DOHH2 (cell line): ENCODE measurements at regions not wholly inside any gene's neighbourhood (a gene's known extent, or its start where the extent isn't known, plus 50 kb on each side); places are given as distances from the start of the nearest gene placed in this dataset.
"Not testable (repeated sequence)": the region's sequence is repeated elsewhere in the genome, so short reads cannot be mapped to it uniquely, and the experiment has no call there.

Experiments used
- H3F3A ChIP-seq: fragments of 200-600 bp; sonication (generic), shearing (Covaris generic); 2 replicates; pipeline ENCODE4 v1.6.0; 2016; ENCODE audit warnings: antibody characterized with exemption, mild to moderate bottlenecking; ENCODE audit not compliant: control insufficient read depth, insufficient read depth
- H3K27ac ChIP-seq: fragments of 200-600 bp; sonication (generic); 2 replicates; pipeline ENCODE4 v1.5.1; 2014; ENCODE audit warnings: low read depth, mild to moderate bottlenecking, low read length, moderate library complexity
- H3K27me3 ChIP-seq: fragments of 200-600 bp; sonication (generic); 2 replicates; pipeline ENCODE4 v1.6.1; 2014; ENCODE audit warnings: mild to moderate bottlenecking, low read length, mixed read lengths; ENCODE audit not compliant: control insufficient read depth
- H3K36me3 ChIP-seq: fragments of 200-600 bp; sonication (generic); 2 replicates; pipeline ENCODE4 v1.6.1; 2014; ENCODE audit warnings: mild to moderate bottlenecking, low read length, moderate library complexity, mixed read lengths; ENCODE audit not compliant: control insufficient read depth
- H3K4me1 ChIP-seq: fragments of 200-600 bp; sonication (generic); 2 replicates; pipeline ENCODE4 v1.6.1; 2014; ENCODE audit warnings: mild to moderate bottlenecking, low read length, mixed read lengths; ENCODE audit not compliant: control insufficient read depth
- H3K4me2 ChIP-seq: fragments of 200-600 bp; sonication (generic); 2 replicates; pipeline ENCODE4 v1.6.0; 2014; ENCODE audit warnings: mild to moderate bottlenecking, low read length, moderate library complexity
- H3K4me3 ChIP-seq: fragments of 200-600 bp; sonication (generic); 2 replicates; pipeline ENCODE4 v1.5.1; 2014; ENCODE audit warnings: mild to moderate bottlenecking, low read length, mixed read lengths
- H3K79me2 ChIP-seq: fragments of 200-600 bp; sonication (generic); 2 replicates; pipeline ENCODE4 v1.6.1; 2014; ENCODE audit warnings: mild to moderate bottlenecking, low read length, mixed read lengths; ENCODE audit not compliant: control insufficient read depth
- H3K9me2 ChIP-seq: fragments of 200-600 bp; sonication (generic); replicated peaks from 2 replicates; pipeline ENCODE4 v1.6.1; 2014; ENCODE audit warnings: mild to moderate bottlenecking, low read length, mixed read lengths; ENCODE audit not compliant: control insufficient read depth
- H3K9me3 ChIP-seq: fragments of 200-600 bp; sonication (generic); 2 replicates; pipeline ENCODE4 v1.6.1; 2014; ENCODE audit warnings: antibody characterized with exemption, low read length, mixed read lengths; ENCODE audit not compliant: control insufficient read depth, insufficient read depth
- H4K20me1 ChIP-seq: fragments of 200-600 bp; sonication (generic); 2 replicates; pipeline ENCODE4 v1.6.0; 2014; ENCODE audit warnings: low read depth, mild to moderate bottlenecking, antibody characterized with exemption, low read length, moderate library complexity; ENCODE audit not compliant: control insufficient read depth, insufficient read depth
- EZH2phosphoT487 ChIP-seq: fragments of 200-600 bp; sonication (generic); IDR thresholded peaks from 2 replicates; pipeline ENCODE4 v1.6.1; 2017; ENCODE audit warnings: borderline replicate concordance, mild to moderate bottlenecking, antibody characterized with exemption, low read length, moderate library complexity, mixed read lengths
- TF ChIP-seq, protein P1 (sequence below): fragments of 200-600 bp; sonication (generic); IDR thresholded peaks from one replicate; pipeline ENCODE4 v1.5.1; 2014; ENCODE audit warnings: antibody characterized with exemption, mild to moderate bottlenecking, low read depth, low read length; ENCODE audit not compliant: poor library complexity, severe bottlenecking

DNA sequence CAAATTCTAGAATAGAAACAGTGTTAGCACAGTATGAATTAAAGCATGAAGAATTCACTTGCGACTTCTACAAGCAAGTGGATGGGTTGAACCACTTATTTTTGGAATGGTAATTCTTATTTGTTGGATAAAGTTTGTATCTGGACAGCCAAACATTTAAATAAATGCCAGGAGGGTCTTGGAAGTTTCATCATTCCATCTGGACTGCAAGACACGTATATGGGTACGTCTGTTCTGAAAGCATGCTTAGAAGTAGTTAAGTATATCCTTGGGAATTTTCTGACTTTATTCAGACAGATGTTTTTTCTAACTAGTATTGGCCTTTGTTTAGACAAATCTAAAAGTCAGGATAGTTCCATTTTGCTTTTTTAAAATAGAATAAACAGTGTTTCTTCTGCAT lies 77.5 kb upstream of the CASK start:
- no peak for TF ChIP-seq EZH2phosphoT487
- Histone ChIP-seq H3K79me2 (no peaks in the 10 kb centered on the region), H3K4me2 (no peak overlapping the region), H3K9me3 (no peaks in the 10 kb centered on the region), H3K27me3 (no peaks in the 10 kb centered on the region), H3K4me3 (no peak overlapping the region), H3K9me2 (no peaks in the 10 kb centered on the region), H4K20me1 (no peaks in the 10 kb centered on the region), H3F3A (no peaks in the 10 kb centered on the region), H3K36me3 (no peaks in the 10 kb centered on the region), H3K27ac (no peak overlapping the region), H3K4me1 (no peaks in the 10 kb centered on the region)

DNA sequence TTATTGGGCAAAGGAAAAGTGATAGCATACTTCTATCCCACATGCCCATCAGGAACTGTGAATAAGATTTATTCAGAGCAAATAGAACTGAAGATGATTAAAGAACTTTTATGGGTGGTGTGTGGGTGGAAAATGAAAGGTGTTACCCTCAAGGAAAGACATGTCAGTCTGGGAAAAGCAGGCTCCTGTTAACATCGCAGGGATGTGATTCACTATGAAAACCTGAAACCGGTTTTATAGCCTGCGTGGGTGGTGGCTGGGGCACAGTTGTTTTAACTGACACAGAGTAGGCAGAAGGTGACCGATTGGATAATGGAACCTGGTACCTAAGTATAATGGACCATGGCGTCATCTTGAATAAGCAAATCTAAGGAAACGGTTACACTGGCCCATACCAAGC lies 61.3 kb upstream of the CASK start:
- H3K27me3 ChIP-seq = no peaks in the 10 kb centered on the region
- no peaks in the 10 kb centered on the region for H3K9me2 ChIP-seq
- H3K4me2 ChIP-seq = no peak overlapping the region
- no peaks in the 10 kb centered on the region for H3K4me1 ChIP-seq
- H3K79me2 ChIP-seq = no peaks in the 10 kb centered on the region
- H3K9me3 ChIP-seq = no peaks in the 10 kb centered on the region
- no peaks in the 10 kb centered on the region for H3K36me3 ChIP-seq
- no peaks in the 10 kb centered on the region for H3F3A ChIP-seq
- H4K20me1 ChIP-seq = no peaks in the 10 kb centered on the region
- H3K27ac ChIP-seq = no peak overlapping the region
- TF ChIP-seq, protein P1, sequence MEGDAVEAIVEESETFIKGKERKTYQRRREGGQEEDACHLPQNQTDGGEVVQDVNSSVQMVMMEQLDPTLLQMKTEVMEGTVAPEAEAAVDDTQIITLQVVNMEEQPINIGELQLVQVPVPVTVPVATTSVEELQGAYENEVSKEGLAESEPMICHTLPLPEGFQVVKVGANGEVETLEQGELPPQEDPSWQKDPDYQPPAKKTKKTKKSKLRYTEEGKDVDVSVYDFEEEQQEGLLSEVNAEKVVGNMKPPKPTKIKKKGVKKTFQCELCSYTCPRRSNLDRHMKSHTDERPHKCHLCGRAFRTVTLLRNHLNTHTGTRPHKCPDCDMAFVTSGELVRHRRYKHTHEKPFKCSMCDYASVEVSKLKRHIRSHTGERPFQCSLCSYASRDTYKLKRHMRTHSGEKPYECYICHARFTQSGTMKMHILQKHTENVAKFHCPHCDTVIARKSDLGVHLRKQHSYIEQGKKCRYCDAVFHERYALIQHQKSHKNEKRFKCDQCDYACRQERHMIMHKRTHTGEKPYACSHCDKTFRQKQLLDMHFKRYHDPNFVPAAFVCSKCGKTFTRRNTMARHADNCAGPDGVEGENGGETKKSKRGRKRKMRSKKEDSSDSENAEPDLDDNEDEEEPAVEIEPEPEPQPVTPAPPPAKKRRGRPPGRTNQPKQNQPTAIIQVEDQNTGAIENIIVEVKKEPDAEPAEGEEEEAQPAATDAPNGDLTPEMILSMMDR = no peak
- no peak for TF ChIP-seq EZH2phosphoT487
- no peak overlapping the region for H3K4me3 ChIP-seq

DNA sequence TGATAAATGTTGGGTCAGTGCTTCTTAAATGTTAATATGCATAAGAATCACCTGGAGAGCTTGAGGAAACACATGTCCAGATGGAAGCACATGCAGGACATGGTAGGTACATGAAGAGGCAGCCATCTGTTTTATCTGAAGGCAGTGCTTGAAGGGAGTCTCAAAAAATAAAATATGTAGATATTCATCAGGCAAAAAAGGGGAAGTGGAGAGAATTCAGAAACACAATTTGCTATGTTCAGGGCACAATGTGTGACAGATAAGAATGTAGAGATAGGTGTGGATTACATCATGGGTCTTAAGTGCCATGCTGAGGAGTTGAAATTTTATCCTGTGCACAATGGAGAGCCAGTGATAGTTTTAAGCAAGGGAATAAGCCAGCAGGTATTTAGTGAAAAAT lies 59.6 kb upstream of the CASK start:
- Histone ChIP-seq H3K36me3 (no peaks in the 10 kb centered on the region), H3K27me3 (no peaks in the 10 kb centered on the region), H3K4me1 (no peaks in the 10 kb centered on the region), H3K4me3 (no peak overlapping the region), H3K27ac (no peak overlapping the region), H3K79me2 (no peaks in the 10 kb centered on the region), H4K20me1 (no peaks in the 10 kb centered on the region), H3F3A (no peaks in the 10 kb centered on the region), H3K9me3 (no peaks in the 10 kb centered on the region), H3K9me2 (no peaks in the 10 kb centered on the region), H3K4me2 (no peak overlapping the region)
- no peak for TF ChIP-seq EZH2phosphoT487
- TF ChIP-seq, protein P1 = no peak

DNA sequence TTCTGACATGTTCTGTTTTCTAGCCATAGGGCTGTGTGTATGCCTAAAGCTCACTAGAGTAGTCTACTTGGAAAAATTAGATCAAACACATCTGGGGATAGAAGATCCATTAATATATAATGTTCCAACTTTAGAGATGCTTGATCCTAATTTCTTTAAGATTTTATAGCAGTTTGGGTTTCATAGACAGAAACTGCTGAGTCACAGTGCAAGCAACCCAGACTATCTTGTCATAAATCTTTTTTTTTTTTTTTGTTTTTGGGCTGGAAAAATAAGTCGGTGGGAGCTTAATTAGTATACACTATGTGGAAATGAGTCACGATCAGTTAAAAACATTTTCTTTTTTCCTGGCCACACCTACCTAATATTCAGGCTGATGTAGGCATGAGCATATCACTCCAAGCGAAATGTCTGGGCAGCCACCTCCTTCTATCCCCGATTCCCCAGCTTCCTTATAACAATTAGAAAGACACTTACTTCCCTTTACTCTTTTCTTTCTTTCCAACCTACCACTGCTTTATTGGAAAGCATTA lies 58.2 kb upstream of the CASK start:
- H3K9me3 ChIP-seq = no peaks in the 10 kb centered on the region
- H3K4me3 ChIP-seq = no peak overlapping the region
- no peaks in the 10 kb centered on the region for H3K27me3 ChIP-seq
- no peaks in the 10 kb centered on the region for H3F3A ChIP-seq
- H3K79me2 ChIP-seq = no peaks in the 10 kb centered on the region
- no peaks in the 10 kb centered on the region for H3K4me1 ChIP-seq
- no peaks in the 10 kb centered on the region for H4K20me1 ChIP-seq
- TF ChIP-seq EZH2phosphoT487 = no peak
- TF ChIP-seq, protein P1 = no peak
- no peak overlapping the region for H3K4me2 ChIP-seq
- no peak overlapping the region for H3K27ac ChIP-seq
- H3K9me2 ChIP-seq = no peaks in the 10 kb centered on the region
- no peaks in the 10 kb centered on the region for H3K36me3 ChIP-seq

DNA sequence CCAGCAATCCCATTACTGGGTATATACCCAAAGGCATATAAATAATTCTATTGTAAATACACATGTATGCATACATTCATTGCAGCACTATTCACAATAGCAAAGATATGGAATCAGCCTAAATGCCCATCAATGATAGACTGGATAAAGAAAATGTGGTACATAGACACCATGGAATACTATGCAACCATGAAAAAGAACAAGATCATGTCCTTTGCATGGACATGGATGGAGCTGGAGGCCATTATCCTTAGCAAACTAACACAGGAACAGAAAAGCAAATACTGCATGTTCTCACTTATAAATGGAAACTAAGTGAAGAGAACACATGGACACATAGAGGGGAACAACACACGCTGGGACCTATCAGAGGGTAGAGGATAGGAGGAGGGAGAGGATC lies 51.3 kb upstream of the CASK start:
- not testable (repeated sequence) for H3K36me3 ChIP-seq, H3K79me2 ChIP-seq, H3K9me3 ChIP-seq

More for the DNA sequence above, 51.3 kb upstream of the CASK start:
- H3K27me3 ChIP-seq, H3K4me2 ChIP-seq, H3K27ac ChIP-seq, H3K4me1 ChIP-seq, H3F3A ChIP-seq, H3K4me3 ChIP-seq, H3K9me2 ChIP-seq, H4K20me1 ChIP-seq: not testable (repeated sequence)
